ENCODE measurements at regions not wholly inside any gene's neighbourhood (a gene's known extent, or its start where the extent isn't known, plus 50 kb on each side); places are given as distances from the start of the nearest gene placed in this dataset.
"Not testable (repeated sequence)": the region's sequence is repeated elsewhere in the genome, so short reads cannot be mapped to it uniquely, and the experiment has no call there.

GRCh38 chr2:236642584-236643291, 73.1 kb downstream of the ACKR3 start:
- H3K9me3 Mint-ChIP-seq: peaks cover 39% of the 10 kb centered on the region
- H3K4me3 Mint-ChIP-seq: peak overlapping the region; percentile 77
- H3K4me1 Mint-ChIP-seq (ENCODE audit: low read depth): peaks cover 25% of the 10 kb centered on the region
- TF ChIP-seq, protein P1, sequence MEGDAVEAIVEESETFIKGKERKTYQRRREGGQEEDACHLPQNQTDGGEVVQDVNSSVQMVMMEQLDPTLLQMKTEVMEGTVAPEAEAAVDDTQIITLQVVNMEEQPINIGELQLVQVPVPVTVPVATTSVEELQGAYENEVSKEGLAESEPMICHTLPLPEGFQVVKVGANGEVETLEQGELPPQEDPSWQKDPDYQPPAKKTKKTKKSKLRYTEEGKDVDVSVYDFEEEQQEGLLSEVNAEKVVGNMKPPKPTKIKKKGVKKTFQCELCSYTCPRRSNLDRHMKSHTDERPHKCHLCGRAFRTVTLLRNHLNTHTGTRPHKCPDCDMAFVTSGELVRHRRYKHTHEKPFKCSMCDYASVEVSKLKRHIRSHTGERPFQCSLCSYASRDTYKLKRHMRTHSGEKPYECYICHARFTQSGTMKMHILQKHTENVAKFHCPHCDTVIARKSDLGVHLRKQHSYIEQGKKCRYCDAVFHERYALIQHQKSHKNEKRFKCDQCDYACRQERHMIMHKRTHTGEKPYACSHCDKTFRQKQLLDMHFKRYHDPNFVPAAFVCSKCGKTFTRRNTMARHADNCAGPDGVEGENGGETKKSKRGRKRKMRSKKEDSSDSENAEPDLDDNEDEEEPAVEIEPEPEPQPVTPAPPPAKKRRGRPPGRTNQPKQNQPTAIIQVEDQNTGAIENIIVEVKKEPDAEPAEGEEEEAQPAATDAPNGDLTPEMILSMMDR (IDR thresholded peaks at IDR 0.05): no peak
- peak; percentile 96 for DNase-seq
- peak overlapping the region; percentile 95 for H3K27ac Mint-ChIP-seq
- peaks cover 16% of the 10 kb centered on the region for H3K36me3 Mint-ChIP-seq (ENCODE audit: low read depth)
- peaks cover 5% of the 10 kb centered on the region; the same call in 1 of the 2 replicates for H3K27me3 Mint-ChIP-seq (ENCODE audit: insufficient read depth)

GRCh38 chr2:236643480-236643879, 73.9 kb downstream of the ACKR3 start:
- DNase-seq: no peak
- peaks cover 16% of the 10 kb centered on the region for H3K36me3 Mint-ChIP-seq (ENCODE audit: low read depth)
- H3K4me3 Mint-ChIP-seq: no peak overlapping the region
- TF ChIP-seq, protein P1 (IDR thresholded peaks at IDR 0.05): no peak
- peaks cover 39% of the 10 kb centered on the region for H3K9me3 Mint-ChIP-seq
- peak overlapping the region; percentile 95; the same call in 1 of the 2 replicates for H3K27ac Mint-ChIP-seq
- H3K27me3 Mint-ChIP-seq (ENCODE audit: insufficient read depth): peaks cover 5% of the 10 kb centered on the region; the same call in 1 of the 2 replicates
- peaks cover 25% of the 10 kb centered on the region for H3K4me1 Mint-ChIP-seq (ENCODE audit: low read depth)

DNA sequence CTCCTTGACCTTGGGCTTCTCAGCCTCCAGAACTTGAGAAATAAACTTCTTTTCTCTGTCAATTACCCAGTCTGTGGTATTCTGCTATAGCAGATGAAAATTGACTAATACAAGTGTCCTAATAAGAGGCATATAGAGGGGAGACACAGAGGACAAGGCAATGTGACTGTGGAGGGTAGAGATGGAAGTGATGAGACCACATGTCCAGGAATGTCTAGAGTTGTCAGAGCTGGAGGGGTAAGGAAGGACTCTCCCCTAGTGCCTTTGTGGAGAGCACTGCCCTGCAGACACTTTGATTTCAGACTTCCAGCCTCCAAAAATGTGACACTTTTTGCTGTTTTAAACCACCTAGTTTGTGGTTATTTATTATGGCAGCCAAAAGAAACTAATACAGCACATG, 74.4 kb downstream of the ACKR3 start:
- DNase-seq: no peak
- H3K4me3 Mint-ChIP-seq: no peak overlapping the region
- peaks cover 38% of the 10 kb centered on the region for H3K9me3 Mint-ChIP-seq
- TF ChIP-seq, protein P1 (IDR thresholded peaks at IDR 0.05): no peak
- peaks cover 16% of the 10 kb centered on the region for H3K36me3 Mint-ChIP-seq (ENCODE audit: low read depth)
- H3K4me1 Mint-ChIP-seq (ENCODE audit: low read depth): peaks cover 25% of the 10 kb centered on the region
- H3K27me3 Mint-ChIP-seq (ENCODE audit: insufficient read depth): peaks cover 5% of the 10 kb centered on the region; the same call in 1 of the 2 replicates
- H3K27ac Mint-ChIP-seq: no peak overlapping the region

- Mint-ChIP-seq H3K27me3 (ENCODE audit: insufficient read depth) (peaks cover 5% of the 10 kb centered on the region; the same call in 1 of the 2 replicates), H3K36me3 (ENCODE audit: low read depth) (peaks cover 16% of the 10 kb centered on the region), H3K9me3 (peaks cover 36% of the 10 kb centered on the region), H3K4me1 (ENCODE audit: low read depth) (peaks cover 25% of the 10 kb centered on the region), H3K4me3 (no peak overlapping the region), H3K27ac (no peak overlapping the region)
- no peak for DNase-seq
- TF ChIP-seq, protein P1 (IDR thresholded peaks at IDR 0.05): no peak
Measured at GRCh38 chr2:236644502-236644911, 74.9 kb downstream of the ACKR3 start.

- not testable (repeated sequence) for H3K4me3 Mint-ChIP-seq; DNase-seq; H3K27me3 Mint-ChIP-seq (ENCODE audit: insufficient read depth); H3K27ac Mint-ChIP-seq
- peaks cover 30% of the 10 kb centered on the region for H3K9me3 Mint-ChIP-seq
- H3K36me3 Mint-ChIP-seq (ENCODE audit: low read depth): peaks cover 16% of the 10 kb centered on the region
- peaks cover 25% of the 10 kb centered on the region for H3K4me1 Mint-ChIP-seq (ENCODE audit: low read depth)
Measured at GRCh38 chr2:236645141-236645540, 75.5 kb downstream of the ACKR3 start.

GRCh38 chr2:236646441-236646840, 76.8 kb downstream of the ACKR3 start:
- Mint-ChIP-seq H3K27ac (no peak overlapping the region), H3K9me3 (peaks cover 19% of the 10 kb centered on the region), H3K4me1 (ENCODE audit: low read depth) (peaks cover 25% of the 10 kb centered on the region), H3K36me3 (ENCODE audit: low read depth) (peaks cover 10% of the 10 kb centered on the region), H3K27me3 (ENCODE audit: insufficient read depth) (peaks cover 5% of the 10 kb centered on the region; the same call in 1 of the 2 replicates), H3K4me3 (no peak overlapping the region)
- TF ChIP-seq, protein P1 (IDR thresholded peaks at IDR 0.05): no peak
- no peak for DNase-seq

Data from HFFc6 (cell line).